Thyroid gland (tissue), 4 donors: ENCODE measurements at regions not wholly inside any gene's neighbourhood (a gene's known extent, or its start where the extent isn't known, plus 50 kb on each side); places are given as distances from the start of the nearest gene placed in this dataset.
"Not testable (repeated sequence)": the region's sequence is repeated elsewhere in the genome, so short reads cannot be mapped to it uniquely, and the experiment has no call there.

Source experiments
- DNase-seq, 2 donors: peaks; one replicate each; pipeline ENCODE4 v3.0.0-alpha.2; 2019
- H3K27ac ChIP-seq, 3 donors: fragments of 200-600 bp; sonication (generic); 1 replicate in 2 of 3; 2 replicates in 1 of 3; pipeline ENCODE4 v1.5.1; 2016 to 2019; ENCODE audit warnings: mild to moderate bottlenecking in 1 of 3, moderate library complexity in 1 of 3
- H3K27me3 ChIP-seq: fragments of 200-600 bp; sonication (generic); one replicate; pipeline ENCODE4 v1.5.1; 2019
- H3K36me3 ChIP-seq, 2 donors: fragments of 200-600 bp; sonication (generic); one replicate each; pipeline ENCODE4 v1.5.1; 2016 to 2019
- H3K4me1 ChIP-seq, 2 donors: fragments of 200-600 bp; sonication (generic); one replicate each; pipeline ENCODE4 v1.5.1; 2017 to 2019
- H3K4me3 ChIP-seq, 3 donors: fragments of 200-600 bp; sonication (generic); replicated peaks in 1 of 3; 1 replicate in 2 of 3; 2 replicates in 1 of 3; pipeline ENCODE4 v1.5.1; 2016; ENCODE audit warnings: mild to moderate bottlenecking in 1 of 3
- H3K9me3 ChIP-seq: fragments of 200-600 bp; sonication (generic); one replicate; pipeline ENCODE4 v1.5.1; 2017
- CTCF ChIP-seq, 6 experiments: fragments of 200-600 bp in 3 of 6; fragments of 450-650 bp in 3 of 6; sonication (generic) in 3 of 6; IDR thresholded peaks; one replicate each; pipeline ENCODE4 v1.5.1; 2016 to 2019; ENCODE audit warnings: antibody characterized with exemption in 6 of 6, mild to moderate bottlenecking in 2 of 6, inconsistent platforms in 1 of 6, moderate library complexity in 1 of 6
- POLR2A ChIP-seq, 2 donors: fragments of 450-650 bp; IDR thresholded peaks; one replicate each; pipeline ENCODE4 v1.6.1; 2017; ENCODE audit warnings: antibody characterized with exemption in 2 of 2, mild to moderate bottlenecking in 2 of 2, moderate library complexity in 1 of 2
- WGBS, 2 donors: methylation state at CpG; one replicate each; pipeline ENCODE4 v1.1.5; 2017; 5-methylcytosine and 5-hydroxymethylcytosine counted together
- intact Hi-C: fragments of 100-400 bp; cut with DNase I; formaldehyde crosslinking; loops from one replicate; pipeline ENCODE4 v1.15.1; 2023

GRCh38 chr6:112415366-112415765, 68.2 kb downstream of the RFPL4B start:
- no peak overlapping the region for H3K4me3 ChIP-seq
- DNase-seq, result no peak
- H3K27ac ChIP-seq, result no peak overlapping the region
- 82 to 84% methylated on average over 2 of the region's 2 CpGs for WGBS, 2 donors
- no peak for TF ChIP-seq POLR2A (IDR thresholded peaks at IDR 0.05)
- TF ChIP-seq CTCF (IDR thresholded peaks at IDR 0.05), result no peak
- H3K4me1 ChIP-seq, result no peaks in the 10 kb centered on the region
- H3K27me3 ChIP-seq, result no peaks in the 10 kb centered on the region
- no peaks in the 10 kb centered on the region for H3K9me3 ChIP-seq
- intact Hi-C loops, result no loop called here
- no peaks in the 10 kb centered on the region for H3K36me3 ChIP-seq

- intact Hi-C loops, result no loop called here
- 81 to 86% methylated on average over 4 of the region's 4 CpGs for WGBS, 2 donors
- no peaks in the 10 kb centered on the region for H3K9me3 ChIP-seq
- H3K4me1 ChIP-seq, result no peaks in the 10 kb centered on the region
- H3K4me3 ChIP-seq, result no peak overlapping the region
- no peaks in the 10 kb centered on the region for H3K36me3 ChIP-seq
- TF ChIP-seq CTCF (IDR thresholded peaks at IDR 0.05) (no peak), POLR2A (IDR thresholded peaks at IDR 0.05) (no peak)
- peak in 1 of 2 donors; percentile 5 for DNase-seq
- H3K27me3 ChIP-seq, result no peaks in the 10 kb centered on the region
- H3K27ac ChIP-seq, result no peak overlapping the region
Measured at GRCh38 chr6:112416866-112417265, 69.7 kb downstream of the RFPL4B start.

- H3K9me3 ChIP-seq, H3K27me3 ChIP-seq, H3K4me1 ChIP-seq, intact Hi-C loops, H3K4me3 ChIP-seq, DNase-seq, H3K36me3 ChIP-seq, H3K27ac ChIP-seq: not testable (repeated sequence)
- WGBS, 2 donors, result 93 to 97% methylated on average over 4 of the region's 4 CpGs
Measured at GRCh38 chr6:112427011-112427410, 79.9 kb downstream of the RFPL4B start.

GRCh38 chr6:112427499-112427898, 80.4 kb downstream of the RFPL4B start:
- Histone ChIP-seq H3K4me3 (no peak overlapping the region), H3K4me1 (no peaks in the 10 kb centered on the region), H3K27ac (no peak overlapping the region), H3K36me3 (no peaks in the 10 kb centered on the region), H3K9me3 (no peaks in the 10 kb centered on the region), H3K27me3 (no peaks in the 10 kb centered on the region)
- intact Hi-C loops, result no loop called here
- TF ChIP-seq CTCF (IDR thresholded peaks at IDR 0.05) (no peak), POLR2A (IDR thresholded peaks at IDR 0.05) (no peak)
- no peak for DNase-seq

GRCh38 chr6:112428477-112428876, 81.3 kb downstream of the RFPL4B start:
- H3K36me3 ChIP-seq, result no peaks in the 10 kb centered on the region
- no peak for DNase-seq
- no peak overlapping the region for H3K27ac ChIP-seq
- TF ChIP-seq POLR2A (IDR thresholded peaks at IDR 0.05) (no peak), CTCF (IDR thresholded peaks at IDR 0.05) (no peak)
- intact Hi-C loops, result no loop called here
- H3K4me3 ChIP-seq, result no peak overlapping the region
- WGBS, 2 donors, result 83 to 87% methylated on average over 2 of the region's 2 CpGs
- H3K9me3 ChIP-seq, result no peaks in the 10 kb centered on the region
- no peaks in the 10 kb centered on the region for H3K27me3 ChIP-seq
- H3K4me1 ChIP-seq, result no peaks in the 10 kb centered on the region

GRCh38 chr6:112429226-112429625, 82.1 kb downstream of the RFPL4B start:
- no peak overlapping the region for H3K4me3 ChIP-seq
- intact Hi-C loops, result no loop called here
- no peaks in the 10 kb centered on the region for H3K9me3 ChIP-seq
- no peaks in the 10 kb centered on the region for H3K36me3 ChIP-seq
- peak; percentile 35 to 48 for DNase-seq
- WGBS, 2 donors, result 78 to 80% methylated on average over 3 of the region's 3 CpGs
- H3K4me1 ChIP-seq, result no peaks in the 10 kb centered on the region
- H3K27ac ChIP-seq, result no peak overlapping the region
- no peak for TF ChIP-seq POLR2A (IDR thresholded peaks at IDR 0.05)
- TF ChIP-seq CTCF (IDR thresholded peaks at IDR 0.05), result peak in 4 of 6 experiments; percentile 32 to 61 (median 47)
- no peaks in the 10 kb centered on the region for H3K27me3 ChIP-seq
